GM12875 (cell line): ENCODE measurements at regions not wholly inside any gene's neighbourhood (a gene's known extent, or its start where the extent isn't known, plus 50 kb on each side); places are given as distances from the start of the nearest gene placed in this dataset.

Source experiments
- H3K4me3 ChIP-seq: one replicate; pipeline ENCODE4 v1.5.1; 2011; ENCODE audit warnings: low read depth, low read length, control low read depth
- TF ChIP-seq, protein P1 (sequence below): IDR thresholded peaks from 2 replicates; pipeline ENCODE4 v1.5.1; 2011; ENCODE audit warnings: low read depth, mild to moderate bottlenecking, control low read depth, inconsistent platforms, low read length, moderate library complexity, borderline replicate concordance; ENCODE audit not compliant: insufficient read depth

GRCh38 chr5:101430551-101430950 lies 527.5 kb upstream of the ST8SIA4 start:
- no peak overlapping the region for H3K4me3 ChIP-seq
- TF ChIP-seq, protein P1, sequence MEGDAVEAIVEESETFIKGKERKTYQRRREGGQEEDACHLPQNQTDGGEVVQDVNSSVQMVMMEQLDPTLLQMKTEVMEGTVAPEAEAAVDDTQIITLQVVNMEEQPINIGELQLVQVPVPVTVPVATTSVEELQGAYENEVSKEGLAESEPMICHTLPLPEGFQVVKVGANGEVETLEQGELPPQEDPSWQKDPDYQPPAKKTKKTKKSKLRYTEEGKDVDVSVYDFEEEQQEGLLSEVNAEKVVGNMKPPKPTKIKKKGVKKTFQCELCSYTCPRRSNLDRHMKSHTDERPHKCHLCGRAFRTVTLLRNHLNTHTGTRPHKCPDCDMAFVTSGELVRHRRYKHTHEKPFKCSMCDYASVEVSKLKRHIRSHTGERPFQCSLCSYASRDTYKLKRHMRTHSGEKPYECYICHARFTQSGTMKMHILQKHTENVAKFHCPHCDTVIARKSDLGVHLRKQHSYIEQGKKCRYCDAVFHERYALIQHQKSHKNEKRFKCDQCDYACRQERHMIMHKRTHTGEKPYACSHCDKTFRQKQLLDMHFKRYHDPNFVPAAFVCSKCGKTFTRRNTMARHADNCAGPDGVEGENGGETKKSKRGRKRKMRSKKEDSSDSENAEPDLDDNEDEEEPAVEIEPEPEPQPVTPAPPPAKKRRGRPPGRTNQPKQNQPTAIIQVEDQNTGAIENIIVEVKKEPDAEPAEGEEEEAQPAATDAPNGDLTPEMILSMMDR = no peak

GRCh38 chr5:101429241-101429640 lies 526.2 kb upstream of the ST8SIA4 start:
- no peak overlapping the region for H3K4me3 ChIP-seq
- TF ChIP-seq, protein P1 = no peak

DNA sequence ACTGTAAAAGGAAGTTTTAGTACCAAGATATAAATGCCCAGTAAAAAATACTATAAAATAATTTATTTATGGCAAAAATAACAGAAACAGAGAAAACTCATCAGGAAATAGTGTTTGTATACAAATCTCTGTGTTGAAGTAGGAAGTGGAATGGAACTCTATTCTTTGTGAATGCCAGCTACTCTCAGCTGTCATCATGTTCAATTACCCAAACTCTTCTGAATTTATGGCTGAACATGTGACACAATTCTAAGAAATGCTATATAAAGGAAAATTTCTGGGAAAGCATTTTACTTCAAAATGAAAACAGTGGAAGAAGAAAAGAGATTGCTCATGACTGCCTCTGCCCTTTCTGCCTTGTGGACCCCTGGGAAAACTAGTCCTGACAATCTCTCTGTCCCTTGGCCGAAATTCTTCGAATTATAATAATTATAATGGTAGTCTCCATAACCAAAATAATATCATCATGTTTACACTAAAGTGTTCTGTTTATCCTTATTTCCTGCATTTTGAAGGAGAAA lies 522.3 kb upstream of the ST8SIA4 start:
- TF ChIP-seq, protein P1 = no peak
- no peak overlapping the region for H3K4me3 ChIP-seq

- H3K4me3 ChIP-seq = no peak overlapping the region
- TF ChIP-seq, protein P1 = no peak
Observed at GRCh38 chr5:101424530-101425175, 521.6 kb upstream of the ST8SIA4 start.

DNA sequence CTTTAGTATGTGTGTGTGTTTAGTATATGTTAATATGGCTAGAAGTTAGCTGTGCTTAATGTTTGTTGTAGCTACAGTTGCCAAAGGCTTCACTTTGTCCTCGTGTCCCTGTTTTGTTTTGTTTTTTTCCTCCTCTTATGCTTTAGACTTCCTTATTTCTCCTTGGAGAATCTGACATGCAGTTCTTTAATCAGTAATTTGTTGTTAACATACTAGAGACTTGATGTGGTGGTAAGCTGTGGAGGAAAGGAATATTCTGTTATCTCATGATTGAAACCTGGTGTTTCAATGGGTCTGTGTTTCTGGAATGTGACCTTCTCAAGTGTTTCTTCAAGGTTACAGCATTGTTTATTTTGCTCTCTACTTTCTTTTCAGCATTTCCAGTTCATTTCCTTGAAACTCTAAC lies 515.6 kb upstream of the ST8SIA4 start:
- TF ChIP-seq, protein P1 = no peak
- H3K4me3 ChIP-seq = no peak overlapping the region

DNA sequence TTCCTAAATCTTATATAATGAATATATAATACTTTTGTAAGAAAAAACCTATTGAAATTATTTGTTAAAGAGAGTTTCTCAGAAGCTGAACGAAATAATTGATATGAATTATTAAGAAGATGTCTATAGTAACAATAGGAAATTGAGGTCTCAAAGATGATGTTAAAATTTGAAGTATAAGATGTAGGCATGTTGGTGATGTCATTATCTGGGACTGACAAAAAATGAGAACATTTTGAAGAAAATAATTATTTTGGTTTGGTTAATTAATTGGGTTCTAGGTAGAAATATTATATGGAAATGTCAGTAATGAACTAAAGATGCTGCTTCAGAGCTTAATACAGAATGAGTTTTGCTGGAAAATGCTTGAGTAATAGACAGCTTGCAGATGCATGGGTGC lies 501.4 kb upstream of the ST8SIA4 start:
- no peak overlapping the region for H3K4me3 ChIP-seq
- TF ChIP-seq, protein P1 = no peak

GRCh38 chr5:101393795-101394450 lies 490.8 kb upstream of the ST8SIA4 start:
- no peak overlapping the region for H3K4me3 ChIP-seq
- TF ChIP-seq, protein P1 = no peak
